ENCODE measurements at regions not wholly inside any gene's neighbourhood (a gene's known extent, or its start where the extent isn't known, plus 50 kb on each side); places are given as distances from the start of the nearest gene placed in this dataset.

GRCh38 chr4:16450031-16450430, 223.8 kb upstream of the TAPT1 start:
- ATAC-seq (no peak), DNase-seq (ENCODE audit: low spot score) (no peak), FAIRE-seq (no peak)
- Histone ChIP-seq H3K4me3 (replicated peaks in 1 of 3; ENCODE audit: insufficient read depth in 1 of 3, low read depth in 2 of 3, low read length in 3 of 3) (no peak overlapping the region), H2AFZ (ENCODE audit: low read length) (no peak overlapping the region), H4K20me1 (ENCODE audit: insufficient read depth, low read length) (no peaks in the 10 kb centered on the region), H3K27ac (ENCODE audit: extremely low read length, insufficient read depth, low read length) (no peak overlapping the region), H3K4me2 (ENCODE audit: low read depth, low read length) (no peak overlapping the region), H3K27me3 (ENCODE audit: control insufficient read depth in 1 of 2, insufficient read depth in 2 of 2, low read length in 2 of 2) (no peaks in the 10 kb centered on the region), H3K9me3 (ENCODE audit: low read length) (no peaks in the 10 kb centered on the region), H3K36me3 (replicated peaks in 1 of 2; ENCODE audit: control insufficient read depth in 1 of 2, insufficient read depth in 2 of 2, low read length in 2 of 2) (no peaks in the 10 kb centered on the region), H3K9ac (ENCODE audit: insufficient read depth, low read depth, low read length) (no peak overlapping the region), H3K4me1 (ENCODE audit: insufficient read depth, low read length) (peaks cover 5% of the 10 kb centered on the region; the same call in 1 of the 2 replicates), H3K79me2 (ENCODE audit: insufficient read depth, low read length) (no peaks in the 10 kb centered on the region)
- BruUV-seq (replicated peaks), result no TSS peak
- POLR2A ChIA-PET, result no interaction called here
- CTCF ChIA-PET (ENCODE audit: low intra/inter-chr PET ratio, low total read pairs), result no interaction called here
- intact Hi-C loops (cut with micrococcal nuclease; ENCODE audit: unreplicated experiment) (no loop called here), in situ Hi-C loops (cut with HindIII; ENCODE audit: extremely low pct_ligation_motif_present, low pct_unique_long_range_greater_than_20kb) (no loop called here)
- 10% methylated on average over 3 of the region's 3 CpGs for WGBS (ENCODE audit: low lambda C conversion rate)
- TF ChIP-seq SAFB2 (CRISPR knock-in tag; IDR thresholded peaks at IDR 0.05; ENCODE audit: borderline replicate concordance, low read depth) (no peak), TCF7 (IDR thresholded peaks at IDR 0.05; ENCODE audit: low read depth) (peak; percentile 48), SOX6 (IDR thresholded peaks at IDR 0.05) (no peak), SOX6 (CRISPR knock-in tag; IDR thresholded peaks at IDR 0.05) (peak; percentile 38), SOX5 (CRISPR knock-in tag; IDR thresholded peaks at IDR 0.05; ENCODE audit: borderline replicate concordance) (peak; percentile 28; the same call in 1 of the 2 replicates), EP300 (IDR thresholded peaks at IDR 0.05; ENCODE audit: low read depth in 2 of 2, low read length in 2 of 2) (0 out of 4 replicates have a peak, but pooled peaks of 1 of the 2 experiments have one; percentile 14), EP300 (CRISPR knock-in tag; IDR thresholded peaks at IDR 0.05; ENCODE audit: borderline replicate concordance) (no peak), DBP (CRISPR knock-in tag; IDR thresholded peaks at IDR 0.05; ENCODE audit: not compliant biosample characterization) (no peak)

DNA sequence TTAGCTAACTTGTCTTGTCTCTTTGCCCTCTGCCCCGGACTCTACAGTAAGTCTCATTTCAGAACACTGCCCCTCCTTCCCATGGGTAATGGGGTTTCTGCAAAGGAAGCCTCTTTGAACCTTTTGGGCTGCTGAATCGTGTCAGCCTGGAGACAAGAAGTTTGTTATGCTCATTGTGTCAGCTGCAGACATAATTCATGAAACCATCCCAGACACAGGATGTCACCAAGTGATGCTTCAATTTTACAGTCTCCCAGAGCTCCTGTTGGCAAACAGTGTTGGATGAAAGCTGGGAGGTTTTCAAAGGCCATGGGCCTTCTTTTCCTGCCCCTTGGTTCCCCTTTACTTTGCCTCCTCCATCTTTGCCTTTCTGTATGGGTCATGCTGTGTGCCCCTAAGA, 223.1 kb upstream of the TAPT1 start:
- H3K4me3 ChIP-seq (replicated peaks in 1 of 3; ENCODE audit: insufficient read depth in 1 of 3, low read depth in 2 of 3, low read length in 3 of 3), result no peak overlapping the region
- in situ Hi-C loops (cut with HindIII; ENCODE audit: extremely low pct_ligation_motif_present, low pct_unique_long_range_greater_than_20kb) (loop anchor here (5.0 kb wide), 1 partner anchor 157 kb away; no protein-coding TSS in a partner anchor), intact Hi-C loops (cut with micrococcal nuclease; ENCODE audit: unreplicated experiment) (no loop called here)
- H3K4me1 ChIP-seq (ENCODE audit: insufficient read depth, low read length), result peaks cover 5% of the 10 kb centered on the region; the same call in 1 of the 2 replicates
- H3K4me2 ChIP-seq (ENCODE audit: low read depth, low read length), result no peak overlapping the region
- WGBS (ENCODE audit: low lambda C conversion rate), result 3% methylated on average over 2 of the region's 2 CpGs
- TF ChIP-seq EED (CRISPR knock-in tag; IDR thresholded peaks at IDR 0.05) (no peak), ZNF816 (CRISPR knock-in tag; IDR thresholded peaks at IDR 0.05; ENCODE audit: borderline replicate concordance) (no peak), ERF (CRISPR knock-in tag; IDR thresholded peaks at IDR 0.05) (no peak), ZFY (CRISPR knock-in tag; IDR thresholded peaks at IDR 0.05) (no peak), ZNF230 (CRISPR knock-in tag; IDR thresholded peaks at IDR 0.05) (no peak), HMGA1 (CRISPR knock-in tag; conservative IDR thresholded peaks at IDR 0.05) (no peak), SOX5 (CRISPR knock-in tag; IDR thresholded peaks at IDR 0.05; ENCODE audit: borderline replicate concordance) (no peak), ATRX (CRISPR knock-in tag; IDR thresholded peaks at IDR 0.05; ENCODE audit: borderline replicate concordance) (no peak), TAF1 (CRISPR knock-in tag; IDR thresholded peaks at IDR 0.05) (no peak), HOXA9 (CRISPR knock-in tag; IDR thresholded peaks at IDR 0.05; ENCODE audit: borderline replicate concordance) (no peak)
- H3K9ac ChIP-seq (ENCODE audit: insufficient read depth, low read depth, low read length), result no peak overlapping the region
- ATAC-seq, result no peak
- no peaks in the 10 kb centered on the region for H4K20me1 ChIP-seq (ENCODE audit: insufficient read depth, low read length)
- no peaks in the 10 kb centered on the region for H3K79me2 ChIP-seq (ENCODE audit: insufficient read depth, low read length)
- H3K9me3 ChIP-seq (ENCODE audit: low read length), result no peaks in the 10 kb centered on the region
- no peak overlapping the region for H3K27ac ChIP-seq (ENCODE audit: extremely low read length, insufficient read depth, low read length)
- CTCF ChIA-PET (ENCODE audit: low intra/inter-chr PET ratio, low total read pairs), result no interaction called here
- H2AFZ ChIP-seq (ENCODE audit: low read length), result no peak overlapping the region
- H3K27me3 ChIP-seq (ENCODE audit: control insufficient read depth in 1 of 2, insufficient read depth in 2 of 2, low read length in 2 of 2), result no peaks in the 10 kb centered on the region
- no peaks in the 10 kb centered on the region for H3K36me3 ChIP-seq (replicated peaks in 1 of 2; ENCODE audit: control insufficient read depth in 1 of 2, insufficient read depth in 2 of 2, low read length in 2 of 2)
- no peak for DNase-seq (ENCODE audit: low spot score)
- POLR2A ChIA-PET, result no interaction called here
- BruUV-seq (replicated peaks), result no TSS peak
- FAIRE-seq, result no peak

Data from HepG2 (cell line).